Right atrium auricular region (tissue), 2 donors: ENCODE measurements at regions not wholly inside any gene's neighbourhood (a gene's known extent, or its start where the extent isn't known, plus 50 kb on each side); places are given as distances from the start of the nearest gene placed in this dataset.
"Not testable (repeated sequence)": the region's sequence is repeated elsewhere in the genome, so short reads cannot be mapped to it uniquely, and the experiment has no call there.

Experiments
- DNase-seq: peaks from one replicate; pipeline ENCODE4 v3.0.0-alpha.2; 2019; ENCODE audit warnings: low spot score
- H3K27ac ChIP-seq, 2 donors: fragments of 200-600 bp; sonication (generic); 1 replicate in 1 of 2; 2 replicates in 1 of 2; pipeline ENCODE4 v1.5.1; 2016 to 2019
- H3K27me3 ChIP-seq, 2 donors: fragments of 200-600 bp; sonication (generic); one replicate each; pipeline versions ENCODE4 v1.5.1 to v1.6.0; 2017 to 2019
- H3K36me3 ChIP-seq: fragments of 200-600 bp; sonication (generic); one replicate; pipeline ENCODE4 v1.5.1; 2016
- H3K4me1 ChIP-seq, 2 donors: fragments of 200-600 bp; sonication (generic); one replicate each; pipeline versions ENCODE4 v1.5.1 to v1.6.0; 2017 to 2019
- H3K4me3 ChIP-seq, 2 donors: fragments of 200-600 bp; sonication (generic); 1 replicate in 1 of 2; 2 replicates in 1 of 2; pipeline ENCODE4 v1.5.1; 2017 to 2019; ENCODE audit warnings: mild to moderate bottlenecking in 1 of 2, moderate library complexity in 1 of 2
- H3K9me3 ChIP-seq, 2 donors: fragments of 200-600 bp; sonication (generic); one replicate each; pipeline ENCODE4 v1.5.1; 2019
- TF ChIP-seq, protein P1 (sequence below), 2 donors: fragments of 200-600 bp; sonication (generic); IDR thresholded peaks; one replicate each; pipeline ENCODE4 v1.5.1; 2019; ENCODE audit warnings: antibody characterized with exemption in 2 of 2

DNA sequence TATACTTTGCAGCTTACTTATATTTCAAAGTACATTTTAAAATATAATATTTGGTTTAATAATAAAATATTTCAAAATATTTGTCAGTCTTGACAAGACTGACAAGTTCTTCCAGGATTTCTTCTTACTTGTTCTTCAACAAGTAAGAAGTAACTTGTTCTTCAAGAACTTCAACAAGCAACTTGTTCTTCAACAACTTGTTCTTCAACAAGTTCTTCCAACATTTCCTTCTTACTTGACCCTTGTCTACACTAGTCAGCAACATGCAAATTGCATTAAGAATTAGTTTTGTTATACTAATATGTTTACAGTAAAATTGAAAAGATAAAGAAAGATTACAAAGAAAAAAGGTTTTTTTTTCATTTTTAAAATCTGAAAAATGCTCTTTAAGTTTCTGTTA, 731.7 kb downstream of the NSUN3 start:
- Histone ChIP-seq H3K9me3 (no peaks in the 10 kb centered on the region), H3K4me3 (no peak overlapping the region), H3K27ac (no peak overlapping the region), H3K36me3 (no peaks in the 10 kb centered on the region), H3K4me1 (no peaks in the 10 kb centered on the region), H3K27me3 (peaks cover 0 to 3% of the 10 kb centered on the region in 2 donors)
- no peak for DNase-seq
- TF ChIP-seq, protein P1, sequence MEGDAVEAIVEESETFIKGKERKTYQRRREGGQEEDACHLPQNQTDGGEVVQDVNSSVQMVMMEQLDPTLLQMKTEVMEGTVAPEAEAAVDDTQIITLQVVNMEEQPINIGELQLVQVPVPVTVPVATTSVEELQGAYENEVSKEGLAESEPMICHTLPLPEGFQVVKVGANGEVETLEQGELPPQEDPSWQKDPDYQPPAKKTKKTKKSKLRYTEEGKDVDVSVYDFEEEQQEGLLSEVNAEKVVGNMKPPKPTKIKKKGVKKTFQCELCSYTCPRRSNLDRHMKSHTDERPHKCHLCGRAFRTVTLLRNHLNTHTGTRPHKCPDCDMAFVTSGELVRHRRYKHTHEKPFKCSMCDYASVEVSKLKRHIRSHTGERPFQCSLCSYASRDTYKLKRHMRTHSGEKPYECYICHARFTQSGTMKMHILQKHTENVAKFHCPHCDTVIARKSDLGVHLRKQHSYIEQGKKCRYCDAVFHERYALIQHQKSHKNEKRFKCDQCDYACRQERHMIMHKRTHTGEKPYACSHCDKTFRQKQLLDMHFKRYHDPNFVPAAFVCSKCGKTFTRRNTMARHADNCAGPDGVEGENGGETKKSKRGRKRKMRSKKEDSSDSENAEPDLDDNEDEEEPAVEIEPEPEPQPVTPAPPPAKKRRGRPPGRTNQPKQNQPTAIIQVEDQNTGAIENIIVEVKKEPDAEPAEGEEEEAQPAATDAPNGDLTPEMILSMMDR (IDR thresholded peaks at IDR 0.05) = no peak

DNA sequence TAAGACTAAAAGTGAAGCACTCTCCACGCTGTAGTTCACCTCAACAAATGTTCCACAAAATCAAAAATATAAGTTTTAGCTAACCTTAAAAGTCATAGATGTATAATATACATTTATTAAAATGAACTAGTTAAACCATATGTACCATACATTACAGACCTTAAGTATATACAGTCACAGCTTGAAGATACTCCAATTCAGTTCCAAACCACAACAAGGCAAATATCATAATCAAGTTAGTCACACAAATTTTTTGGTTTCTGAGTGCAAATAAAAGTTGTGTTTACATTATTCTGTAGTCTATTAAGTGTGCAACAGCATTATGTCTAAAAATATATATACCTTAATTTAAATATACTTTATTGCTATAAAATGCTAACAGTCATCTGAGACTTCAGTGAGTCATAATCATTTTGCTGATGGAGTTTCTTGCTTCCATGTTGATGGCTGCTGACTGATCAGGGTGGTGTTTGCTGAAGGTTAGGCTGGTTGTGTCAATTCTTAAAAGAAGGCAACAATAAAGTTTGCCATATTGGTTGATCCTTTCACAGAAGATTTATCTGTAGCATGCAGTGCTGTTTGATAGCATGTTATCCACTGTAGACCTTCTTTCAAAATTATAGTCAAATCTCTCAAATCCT, 736.7 kb downstream of the NSUN3 start:
- TF ChIP-seq, protein P1 (IDR thresholded peaks at IDR 0.05) = no peak
- no peak overlapping the region for H3K4me3 ChIP-seq
- no peaks in the 10 kb centered on the region for H3K27me3 ChIP-seq
- no peaks in the 10 kb centered on the region for H3K9me3 ChIP-seq
- no peaks in the 10 kb centered on the region for H3K36me3 ChIP-seq
- no peak overlapping the region for H3K27ac ChIP-seq
- no peaks in the 10 kb centered on the region for H3K4me1 ChIP-seq
- no peak for DNase-seq

DNA sequence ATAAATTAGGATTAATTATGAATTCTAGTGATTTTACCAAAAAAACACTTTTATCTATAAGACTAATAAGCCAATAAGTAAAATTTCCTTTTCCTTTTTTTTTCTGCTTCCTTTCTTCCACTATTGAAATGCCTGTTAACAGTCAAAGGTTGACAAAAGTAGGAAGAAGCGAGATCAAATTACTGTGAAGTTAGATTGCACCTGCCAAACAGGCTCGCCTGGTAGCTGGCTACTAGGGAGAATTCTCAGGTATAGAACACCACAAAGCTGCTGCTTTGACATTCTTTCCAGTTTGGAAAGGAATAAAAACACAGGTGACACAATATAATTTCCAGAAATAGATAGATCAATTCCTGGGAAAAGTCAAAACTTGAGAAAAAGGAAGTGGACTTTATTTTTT, 749.0 kb downstream of the NSUN3 start:
- Histone ChIP-seq H3K4me3 (no peak overlapping the region), H3K36me3 (no peaks in the 10 kb centered on the region), H3K27ac (no peak overlapping the region), H3K4me1 (no peaks in the 10 kb centered on the region), H3K27me3 (no peaks in the 10 kb centered on the region), H3K9me3 (no peaks in the 10 kb centered on the region)
- DNase-seq = no peak
- TF ChIP-seq, protein P1 (IDR thresholded peaks at IDR 0.05) = no peak

DNA sequence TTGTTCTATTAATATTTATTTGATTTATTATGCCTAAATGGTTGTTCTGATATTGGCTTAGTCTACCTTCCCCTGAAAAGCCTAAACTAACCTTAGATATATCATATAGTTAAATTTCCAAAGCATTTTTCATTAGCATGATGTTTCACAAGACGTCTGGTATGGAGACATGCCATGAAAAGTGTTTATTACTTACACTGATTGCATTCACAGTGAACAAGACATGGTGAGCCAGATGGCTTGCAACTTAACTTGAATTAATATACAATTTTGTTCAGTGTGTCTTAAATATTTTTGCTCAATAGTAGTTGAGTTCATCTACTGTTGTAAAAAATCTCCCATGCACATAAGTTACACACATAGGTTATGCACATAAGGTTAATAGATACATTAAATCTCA, 758.4 kb downstream of the NSUN3 start:
- Histone ChIP-seq H3K27me3 (no peaks in the 10 kb centered on the region), H3K27ac (no peak overlapping the region), H3K4me3 (no peak overlapping the region), H3K4me1 (no peaks in the 10 kb centered on the region), H3K9me3 (peaks cover 0 to 8% of the 10 kb centered on the region in 2 donors), H3K36me3 (no peaks in the 10 kb centered on the region)
- DNase-seq = no peak
- TF ChIP-seq, protein P1 (IDR thresholded peaks at IDR 0.05) = no peak

DNA sequence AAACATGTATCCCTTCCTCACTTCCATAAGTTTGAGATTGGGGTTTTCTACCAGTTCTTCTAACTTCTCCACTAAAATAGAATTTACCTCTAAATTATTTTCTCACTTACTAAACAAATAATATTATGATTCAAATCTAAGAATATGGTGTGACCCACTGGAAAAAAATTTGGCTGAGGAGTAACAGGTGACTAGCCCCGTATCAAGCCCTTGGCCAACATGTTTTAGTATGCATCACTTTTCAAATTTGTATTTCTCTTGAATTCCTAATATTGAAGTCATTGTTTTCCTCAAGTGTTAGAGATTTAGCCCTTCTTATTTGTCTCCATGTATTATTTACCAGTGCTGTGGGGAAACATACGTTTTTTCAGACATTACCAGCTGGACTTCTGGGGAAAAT, 759.4 kb downstream of the NSUN3 start:
- no peak overlapping the region for H3K4me3 ChIP-seq
- TF ChIP-seq, protein P1 (IDR thresholded peaks at IDR 0.05) = no peak
- H3K27ac ChIP-seq = no peak overlapping the region
- H3K36me3 ChIP-seq = no peaks in the 10 kb centered on the region
- no peaks in the 10 kb centered on the region for H3K27me3 ChIP-seq
- H3K4me1 ChIP-seq = no peaks in the 10 kb centered on the region
- H3K9me3 ChIP-seq = peaks cover 0 to 8% of the 10 kb centered on the region in 2 donors
- DNase-seq = no peak

DNA sequence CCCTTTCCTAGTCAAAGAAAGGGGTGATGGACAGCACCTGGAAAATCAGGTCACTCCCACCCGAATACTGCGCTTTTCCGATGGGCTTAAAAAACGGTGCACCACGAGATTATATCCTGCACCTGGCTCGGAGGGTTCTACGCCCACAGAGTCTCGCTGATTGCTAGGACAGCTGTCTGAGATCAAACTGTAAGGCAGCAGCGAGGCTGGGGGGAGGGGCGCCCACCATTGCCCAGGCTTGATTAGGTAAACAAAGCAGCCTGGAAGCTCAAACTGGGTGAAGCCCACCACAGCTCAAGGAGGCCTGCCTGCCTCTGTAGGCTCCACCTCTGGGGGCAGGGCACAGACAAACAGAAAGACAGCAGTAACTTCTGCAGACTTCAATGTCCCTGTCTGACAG, 783.4 kb downstream of the NSUN3 start:
- not testable (repeated sequence) for H3K4me1 ChIP-seq, DNase-seq, H3K27ac ChIP-seq, H3K27me3 ChIP-seq, H3K4me3 ChIP-seq, H3K9me3 ChIP-seq, H3K36me3 ChIP-seq
